B cell (primary cell): ENCODE measurements at regions not wholly inside any gene's neighbourhood (a gene's known extent, or its start where the extent isn't known, plus 50 kb on each side); places are given as distances from the start of the nearest gene placed in this dataset.

Experiments used
- CTCF ChIP-seq: fragments of 200-600 bp; IDR thresholded peaks from one replicate; pipeline ENCODE4 v1.8.0; 2022; ENCODE audit warnings: antibody characterized with exemption, mild to moderate bottlenecking
- EZH2 ChIP-seq: IDR thresholded peaks from 2 replicates; pipeline ENCODE4 v1.6.1; 2012; ENCODE audit warnings: borderline replicate concordance, low read depth, mild to moderate bottlenecking, moderate library complexity, low read length; ENCODE audit not compliant: insufficient read depth, poor library complexity, severe bottlenecking

- TF ChIP-seq CTCF = no peak
- TF ChIP-seq EZH2 = no peak
These were observed 64.3 kb upstream of the CYP2D6 start for GRCh38 chr22:42194953-42195352.
